Sigmoid colon (tissue), 4 donors: ENCODE measurements at regions not wholly inside any gene's neighbourhood (a gene's known extent, or its start where the extent isn't known, plus 50 kb on each side); places are given as distances from the start of the nearest gene placed in this dataset.

Experiments
- EP300 ChIP-seq, 4 donors: sonication (generic); formaldehyde crosslinking; IDR thresholded peaks; one replicate each; pipeline ENCODE4 v1.6.1; 2017; ENCODE audit warnings: antibody characterized with exemption in 4 of 4
- POLR2AphosphoS5 ChIP-seq, 4 donors: sonication (generic); formaldehyde crosslinking; IDR thresholded peaks; one replicate each; pipeline ENCODE4 v1.6.1; 2017; ENCODE audit warnings: antibody characterized with exemption in 4 of 4
- TF ChIP-seq, protein P1 (sequence below), 4 experiments: fragments of 450-650 bp in 3 of 4; fragments of 200-600 bp in 1 of 4; IDR thresholded peaks; one replicate each; pipeline ENCODE4 v1.5.1; 2016 to 2019; ENCODE audit warnings: antibody characterized with exemption in 4 of 4, mild to moderate bottlenecking in 3 of 4, moderate library complexity in 2 of 4

- TF ChIP-seq, protein P1, sequence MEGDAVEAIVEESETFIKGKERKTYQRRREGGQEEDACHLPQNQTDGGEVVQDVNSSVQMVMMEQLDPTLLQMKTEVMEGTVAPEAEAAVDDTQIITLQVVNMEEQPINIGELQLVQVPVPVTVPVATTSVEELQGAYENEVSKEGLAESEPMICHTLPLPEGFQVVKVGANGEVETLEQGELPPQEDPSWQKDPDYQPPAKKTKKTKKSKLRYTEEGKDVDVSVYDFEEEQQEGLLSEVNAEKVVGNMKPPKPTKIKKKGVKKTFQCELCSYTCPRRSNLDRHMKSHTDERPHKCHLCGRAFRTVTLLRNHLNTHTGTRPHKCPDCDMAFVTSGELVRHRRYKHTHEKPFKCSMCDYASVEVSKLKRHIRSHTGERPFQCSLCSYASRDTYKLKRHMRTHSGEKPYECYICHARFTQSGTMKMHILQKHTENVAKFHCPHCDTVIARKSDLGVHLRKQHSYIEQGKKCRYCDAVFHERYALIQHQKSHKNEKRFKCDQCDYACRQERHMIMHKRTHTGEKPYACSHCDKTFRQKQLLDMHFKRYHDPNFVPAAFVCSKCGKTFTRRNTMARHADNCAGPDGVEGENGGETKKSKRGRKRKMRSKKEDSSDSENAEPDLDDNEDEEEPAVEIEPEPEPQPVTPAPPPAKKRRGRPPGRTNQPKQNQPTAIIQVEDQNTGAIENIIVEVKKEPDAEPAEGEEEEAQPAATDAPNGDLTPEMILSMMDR (IDR thresholded peaks at IDR 0.05): no peak
- TF ChIP-seq EP300 (IDR thresholded peaks at IDR 0.05): no peak
- no peak for TF ChIP-seq POLR2AphosphoS5 (IDR thresholded peaks at IDR 0.05)
Observed at GRCh38 chr2:128790541-128791001, 471.9 kb upstream of the HS6ST1 start.
